ENCODE measurements at regions not wholly inside any gene's neighbourhood (a gene's known extent, or its start where the extent isn't known, plus 50 kb on each side); places are given as distances from the start of the nearest gene placed in this dataset.
"Not testable (repeated sequence)": the region's sequence is repeated elsewhere in the genome, so short reads cannot be mapped to it uniquely, and the experiment has no call there.

GRCh38 chr9:61420267-61420958 lies 230.6 kb downstream of the SPATA31A7 start:
- H3K27me3 ChIP-seq (ENCODE audit: control insufficient read depth in 1 of 2, insufficient read depth in 2 of 2, low read length in 2 of 2); H3K36me3 ChIP-seq (ENCODE audit: control insufficient read depth in 2 of 2, insufficient read depth in 2 of 2, low read length in 2 of 2); H3K27ac ChIP-seq (ENCODE audit: low read length); H3K9me3 ChIP-seq (ENCODE audit: control insufficient read depth in 2 of 2, low read length in 2 of 2); H3K4me1 ChIP-seq (ENCODE audit: control insufficient read depth, insufficient read depth, low read length); H3K9ac ChIP-seq (ENCODE audit: low read length in 2 of 2); H3K4me3 ChIP-seq (ENCODE audit: low read length in 2 of 2): not testable (repeated sequence)

- not testable (repeated sequence) for H3K36me3 ChIP-seq (ENCODE audit: control insufficient read depth in 2 of 2, insufficient read depth in 2 of 2, low read length in 2 of 2); H3K27ac ChIP-seq (ENCODE audit: low read length); H3K9me3 ChIP-seq (ENCODE audit: control insufficient read depth in 2 of 2, low read length in 2 of 2); H3K27me3 ChIP-seq (ENCODE audit: control insufficient read depth in 1 of 2, insufficient read depth in 2 of 2, low read length in 2 of 2); H3K4me1 ChIP-seq (ENCODE audit: control insufficient read depth, insufficient read depth, low read length); H3K9ac ChIP-seq (ENCODE audit: low read length in 2 of 2); H3K4me3 ChIP-seq (ENCODE audit: low read length in 2 of 2)
Measured at GRCh38 chr9:61447189-61447588, 257.4 kb downstream of the SPATA31A7 start.

DNA sequence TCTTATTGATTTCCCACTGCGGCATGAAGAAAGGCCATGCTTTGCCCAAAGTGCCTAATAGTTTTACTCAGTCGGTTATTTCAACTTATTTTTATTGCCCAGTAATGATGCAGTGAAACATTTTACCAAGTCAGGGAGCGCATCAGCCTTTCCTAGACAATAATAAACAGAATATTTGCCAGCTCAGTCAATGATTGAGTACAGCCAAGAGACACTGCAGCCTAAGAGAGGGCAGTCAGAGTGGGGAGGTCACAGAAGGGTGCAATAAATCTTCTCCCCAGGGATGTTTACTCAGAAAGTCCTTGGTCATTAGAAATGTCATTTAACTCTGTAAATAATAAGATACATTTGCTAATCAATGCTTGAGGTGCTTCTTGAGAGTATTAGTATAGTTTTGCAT lies 271.0 kb downstream of the SPATA31A7 start:
- H3K27ac ChIP-seq (ENCODE audit: low read length); H3K27me3 ChIP-seq (ENCODE audit: control insufficient read depth in 1 of 2, insufficient read depth in 2 of 2, low read length in 2 of 2); H3K36me3 ChIP-seq (ENCODE audit: control insufficient read depth in 2 of 2, insufficient read depth in 2 of 2, low read length in 2 of 2); H3K9ac ChIP-seq (ENCODE audit: low read length in 2 of 2); H3K4me3 ChIP-seq (ENCODE audit: low read length in 2 of 2); H3K9me3 ChIP-seq (ENCODE audit: control insufficient read depth in 2 of 2, low read length in 2 of 2); H3K4me1 ChIP-seq (ENCODE audit: control insufficient read depth, insufficient read depth, low read length): not testable (repeated sequence)
